Hematopoietic multipotent progenitor cell treated with erythropoietin and hydrocortisone succinate and interleukin-3 and kit ligand, for 15 days (in vitro differentiated cells): ENCODE measurements at regions not wholly inside any gene's neighbourhood (a gene's known extent, or its start where the extent isn't known, plus 50 kb on each side); places are given as distances from the start of the nearest gene placed in this dataset.
"Not testable (repeated sequence)": the region's sequence is repeated elsewhere in the genome, so short reads cannot be mapped to it uniquely, and the experiment has no call there.

Experiments
- DNase-seq: peaks from one replicate; pipeline ENCODE4 v3.0.0-alpha.2; 2015; ENCODE audit warnings: low spot score

DNA sequence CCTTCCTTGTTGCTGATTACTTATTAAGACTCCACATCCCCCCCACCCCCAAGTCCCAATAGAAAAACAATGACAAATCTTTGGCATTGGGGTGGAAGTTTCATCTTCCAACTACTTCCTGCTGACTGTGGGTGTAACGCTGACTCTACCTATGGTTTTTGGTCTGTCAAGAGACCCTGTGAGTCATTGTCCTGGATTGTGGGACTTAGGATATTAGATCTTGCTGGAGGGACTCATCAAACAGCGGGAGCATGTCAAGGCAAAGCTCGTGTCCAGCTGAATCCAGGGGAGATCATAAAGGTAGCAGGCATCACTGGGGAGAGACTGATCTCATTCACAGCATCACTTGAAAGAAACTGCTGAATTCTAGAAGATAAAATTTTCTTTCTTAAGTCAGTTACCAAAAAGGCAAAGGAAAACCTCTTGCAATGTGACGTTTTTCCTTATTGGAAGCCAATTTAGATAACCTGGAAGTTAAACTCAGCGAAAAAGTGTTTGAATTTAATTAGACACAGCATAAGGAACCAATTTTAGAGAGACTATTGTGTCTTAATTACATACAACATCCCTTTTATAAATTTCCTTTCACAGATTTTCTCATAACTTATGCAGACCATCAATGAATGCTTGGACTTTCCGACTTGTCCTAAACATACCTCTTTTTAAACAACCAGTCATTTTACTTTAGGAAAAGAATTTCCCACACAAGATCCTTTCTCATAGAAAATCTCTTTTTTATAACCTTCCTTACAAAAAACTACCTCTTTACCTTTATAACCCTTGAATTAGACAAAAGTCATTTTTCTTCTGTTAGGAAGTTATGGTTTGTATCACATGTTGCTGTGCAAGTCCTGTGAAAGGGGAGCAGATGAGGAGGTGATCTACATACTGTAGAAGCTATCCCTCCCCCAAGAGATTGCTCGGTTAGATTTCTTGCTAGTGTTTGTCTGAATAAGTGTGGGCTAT, 94.6 kb upstream of the SCAF11 start:
- no peak for DNase-seq

DNA sequence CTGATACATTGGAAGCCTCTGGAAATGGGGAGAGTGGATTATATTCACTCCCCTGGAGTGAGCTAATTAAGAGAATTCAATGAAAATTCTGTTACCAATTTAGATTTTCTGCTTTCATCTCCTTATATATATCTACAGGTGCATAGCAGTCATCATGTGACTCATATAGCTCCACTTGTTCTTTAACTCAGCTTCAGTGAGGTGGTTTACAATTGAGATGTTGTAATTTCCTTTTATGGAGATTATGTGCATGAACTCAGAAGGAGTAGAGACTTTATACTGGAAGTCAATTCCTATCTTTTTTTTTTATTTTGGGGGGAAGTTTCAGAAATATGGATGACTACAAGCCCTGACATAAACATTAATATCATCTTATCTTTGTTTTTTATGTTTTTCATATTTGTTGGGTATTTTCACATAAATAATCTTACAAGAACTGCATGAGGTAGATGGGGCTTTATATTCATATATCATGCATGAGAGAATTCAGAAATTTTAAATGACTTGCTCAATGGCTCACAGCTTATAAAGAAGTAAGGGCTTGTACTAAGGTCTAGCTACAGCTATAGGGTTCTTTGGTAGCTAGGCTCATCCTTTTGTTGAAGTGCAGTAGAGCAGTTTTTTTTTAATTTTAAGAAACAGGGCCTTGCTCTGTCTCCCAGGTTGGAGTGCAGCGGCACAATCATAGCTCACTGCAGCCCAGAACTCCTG, 92.3 kb upstream of the SCAF11 start:
- DNase-seq = no peak

DNA sequence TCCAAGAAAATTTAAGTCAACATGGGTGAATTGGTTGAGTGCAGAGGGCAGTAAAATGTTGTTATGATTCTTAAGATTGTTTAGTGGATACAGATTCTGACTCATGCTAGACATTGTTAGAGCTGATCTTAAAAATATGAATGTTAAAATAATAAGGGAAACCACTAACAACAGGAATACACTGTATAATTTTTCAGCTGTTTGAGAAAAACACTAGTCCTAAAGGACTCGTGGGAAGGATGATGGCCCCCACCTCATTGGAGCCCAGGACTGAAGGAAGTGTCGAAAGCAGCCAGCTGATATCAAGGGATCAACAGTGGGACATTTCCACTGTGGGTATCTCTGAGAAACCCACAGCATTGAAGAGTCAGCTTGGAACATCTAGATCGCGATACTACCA, 82.9 kb upstream of the SCAF11 start:
- DNase-seq = no peak

DNA sequence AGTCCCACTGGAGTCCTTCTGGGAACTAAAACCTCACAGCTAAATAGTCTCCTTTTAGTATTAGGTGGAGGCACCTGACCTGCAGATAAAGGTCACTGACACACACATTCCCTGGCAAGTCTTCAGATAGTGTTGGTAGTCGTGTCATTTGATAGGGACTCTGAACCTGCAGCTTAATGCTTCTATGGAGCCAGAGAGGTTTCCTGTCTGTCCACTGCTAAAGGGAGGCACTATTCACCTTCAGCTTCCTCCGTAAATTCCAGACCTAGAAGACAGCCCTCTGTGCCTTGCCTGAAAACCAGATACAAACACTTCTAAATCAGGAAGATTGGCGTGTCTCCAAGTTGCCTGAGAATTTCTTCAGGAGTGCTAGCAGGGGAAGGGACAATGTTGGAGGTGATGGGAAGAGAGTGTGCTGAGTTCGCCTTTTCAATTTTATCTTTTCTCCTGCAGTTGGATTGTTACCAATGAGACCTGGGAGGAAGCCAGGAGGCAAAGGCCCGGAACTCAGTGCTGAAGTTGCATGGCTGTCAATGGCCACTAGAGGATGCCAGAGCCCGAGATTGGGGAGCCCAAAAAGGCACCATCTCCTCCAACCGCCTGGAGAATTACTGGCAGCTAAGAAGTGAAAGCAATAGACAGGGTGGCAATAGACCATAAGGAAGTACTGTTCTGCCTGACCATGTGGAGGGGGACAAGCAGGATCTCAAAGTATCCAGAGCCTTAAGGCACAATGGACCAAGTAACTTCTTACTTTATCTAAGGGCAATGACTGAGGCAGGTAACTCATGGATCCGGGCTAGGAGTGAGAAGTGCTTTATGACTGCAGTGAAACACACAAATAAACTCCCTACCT, 81.6 kb upstream of the SCAF11 start:
- peak; percentile 55 for DNase-seq

DNA sequence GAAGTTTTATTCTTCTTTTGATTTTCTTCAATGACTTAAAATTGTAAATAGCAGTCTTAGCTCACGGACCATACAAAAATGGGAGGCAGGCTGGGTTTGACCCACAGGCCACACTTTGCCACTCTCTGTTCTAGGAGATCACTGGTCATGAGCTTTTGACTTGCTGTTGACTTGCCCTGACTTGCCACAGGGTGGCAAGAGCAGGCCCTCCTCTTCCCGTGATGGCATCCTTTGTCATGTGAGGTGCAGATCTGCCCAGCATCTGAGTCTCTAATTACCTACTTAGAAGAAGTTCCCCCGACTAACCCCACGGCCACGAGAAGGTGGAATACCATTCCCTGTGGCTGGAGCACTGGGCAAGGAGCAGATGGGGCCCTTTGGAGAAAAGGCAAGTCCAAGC, 81.0 kb upstream of the SCAF11 start:
- no peak for DNase-seq

DNA sequence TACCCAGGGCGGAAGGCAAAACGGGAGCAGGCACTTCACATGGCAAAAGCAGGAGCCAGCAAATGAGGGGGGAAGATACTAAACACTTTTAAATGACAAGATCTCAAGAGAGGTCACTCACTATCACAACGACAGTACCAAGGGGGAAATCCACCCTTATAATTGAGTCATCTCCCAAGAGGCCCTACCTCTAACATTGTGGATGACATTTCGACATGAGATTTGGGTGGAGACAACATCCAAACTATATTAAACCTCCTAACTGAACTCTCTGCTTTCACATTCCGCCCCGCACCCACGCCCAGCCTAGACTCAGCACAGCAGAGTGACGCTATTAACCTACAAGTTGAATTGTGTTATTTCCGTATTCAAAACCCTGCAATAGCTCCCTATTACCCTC, 76.7 kb upstream of the SCAF11 start:
- DNase-seq = no peak

DNA sequence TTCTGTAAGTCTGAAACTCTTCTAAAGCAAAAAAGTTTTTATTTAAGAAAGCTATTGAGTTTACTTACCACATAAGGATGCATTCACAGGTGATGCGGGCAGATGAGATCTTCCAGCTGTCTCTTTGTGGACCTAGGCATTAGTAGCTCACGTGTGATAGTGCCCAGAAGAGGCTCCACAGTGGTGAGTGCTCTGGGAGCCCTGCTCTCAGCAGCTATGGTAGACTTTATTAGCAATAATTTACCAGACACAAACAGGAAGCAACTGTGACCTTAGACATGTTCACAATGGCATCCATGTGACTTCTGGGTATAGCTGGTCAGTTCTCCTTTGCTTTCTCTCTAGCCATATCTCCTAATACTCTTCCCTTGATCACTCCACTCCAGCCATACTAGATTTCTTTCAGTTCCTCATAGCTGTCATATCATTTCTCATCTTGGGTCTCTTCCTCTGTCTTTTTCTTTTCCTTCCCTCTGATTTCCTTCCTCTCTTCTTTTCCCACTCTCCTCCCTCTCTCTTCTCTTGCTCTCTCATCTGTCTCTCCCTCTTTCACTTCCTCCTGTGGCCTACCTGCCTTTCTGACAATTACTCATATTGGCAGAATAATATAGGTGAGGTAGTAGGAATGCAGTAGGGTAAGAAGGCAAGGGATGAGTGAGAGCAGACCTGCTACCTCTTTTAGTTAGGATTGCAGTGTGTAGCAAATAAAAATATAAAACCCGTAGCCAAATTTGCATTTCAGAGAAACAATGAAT, 75.2 kb upstream of the SCAF11 start:
- no peak for DNase-seq

DNA sequence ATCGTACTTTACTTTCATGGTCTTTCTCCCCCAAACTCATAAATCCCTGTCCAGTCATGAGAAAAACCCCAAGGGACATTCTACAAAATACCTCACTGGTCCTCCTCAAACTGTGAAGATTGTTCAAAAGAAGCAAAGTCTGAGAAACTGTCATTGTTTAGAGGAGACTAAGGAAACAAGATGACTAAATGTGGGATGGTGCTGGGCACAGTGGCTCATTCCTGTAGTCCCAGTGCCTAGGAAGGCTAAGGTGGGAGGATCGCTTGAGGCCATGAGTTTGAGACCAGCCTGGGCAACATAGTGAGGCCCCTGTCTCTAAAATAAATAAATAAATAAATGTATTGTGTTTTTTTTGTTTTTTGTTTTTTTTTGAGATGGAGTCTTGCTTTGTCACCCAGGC, 74.2 kb upstream of the SCAF11 start:
- no peak for DNase-seq

DNA sequence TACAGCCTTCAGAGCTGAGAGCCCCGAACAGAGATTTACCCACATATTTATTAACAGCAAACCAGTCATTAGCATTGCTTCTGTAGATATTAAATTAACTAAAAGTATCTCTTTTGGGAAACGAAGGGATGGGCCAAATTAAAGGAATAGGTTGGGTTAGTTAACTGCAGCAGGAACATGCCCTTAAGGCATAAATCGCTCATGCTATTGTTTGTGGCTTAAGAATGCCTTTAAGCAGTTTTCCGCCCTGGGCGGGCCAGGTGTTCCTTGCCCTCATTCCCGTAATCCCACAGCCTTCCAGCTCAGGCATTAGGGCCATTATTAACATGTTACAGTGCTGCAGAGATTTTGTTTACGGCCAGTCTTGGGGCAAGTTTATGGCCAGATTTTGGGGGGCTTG, 68.3 kb upstream of the SCAF11 start:
- not testable (repeated sequence) for DNase-seq

DNA sequence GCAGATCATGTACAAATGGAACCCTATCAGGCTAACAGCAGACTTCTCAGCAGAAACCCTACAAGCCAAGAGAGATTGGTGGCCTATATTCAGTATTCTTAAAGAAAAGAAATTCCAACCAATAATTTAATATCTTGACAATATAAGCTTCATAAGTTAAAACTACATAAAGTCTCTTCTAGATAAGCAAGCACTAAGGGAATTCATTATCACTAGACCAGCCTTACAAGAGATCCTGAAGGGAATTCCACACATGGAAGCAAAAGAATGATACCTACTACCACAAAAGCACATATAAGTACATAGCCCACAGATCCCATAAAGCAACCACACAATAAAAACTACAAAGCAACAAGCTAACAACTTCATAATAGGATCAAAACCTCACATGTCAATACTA, 60.4 kb upstream of the SCAF11 start:
- DNase-seq = no peak

DNA sequence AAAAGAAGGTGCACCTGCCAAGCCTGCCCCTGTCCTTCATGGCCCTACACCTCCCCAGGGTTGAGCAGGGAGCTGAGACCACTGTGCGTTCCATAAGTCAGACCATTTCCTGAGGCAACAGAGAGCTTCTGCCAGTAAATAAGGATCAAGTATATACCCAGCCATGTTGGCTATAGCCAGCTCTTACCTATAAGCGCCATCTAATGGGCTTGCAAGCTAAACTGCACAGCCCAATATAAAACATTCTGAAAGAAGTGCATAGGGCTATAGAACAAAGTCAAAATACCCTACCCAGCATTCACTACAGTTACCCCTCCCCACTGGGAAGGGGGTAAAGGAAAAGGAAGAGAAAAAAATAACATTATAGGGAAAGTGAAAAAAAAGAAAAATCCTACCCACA, 59.3 kb upstream of the SCAF11 start:
- no peak for DNase-seq

DNA sequence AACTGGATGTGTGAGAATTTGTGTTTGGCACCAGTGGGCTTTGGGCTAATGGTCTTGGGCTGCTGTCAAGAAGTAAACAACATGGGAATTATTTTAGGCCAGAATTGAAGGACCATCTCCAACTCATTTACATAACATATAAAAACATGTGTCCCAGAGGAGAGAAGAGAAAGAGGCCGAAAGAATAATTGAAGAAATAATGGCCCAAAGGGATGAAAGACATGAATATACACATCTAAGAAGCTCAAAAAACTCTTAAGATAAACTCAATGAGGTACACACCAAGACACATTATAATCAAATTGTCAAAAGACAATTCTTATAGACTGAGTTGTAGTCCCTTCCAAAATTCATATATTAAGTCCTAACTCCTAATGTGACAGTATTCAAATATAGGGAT, 56.1 kb upstream of the SCAF11 start:
- DNase-seq = no peak

DNA sequence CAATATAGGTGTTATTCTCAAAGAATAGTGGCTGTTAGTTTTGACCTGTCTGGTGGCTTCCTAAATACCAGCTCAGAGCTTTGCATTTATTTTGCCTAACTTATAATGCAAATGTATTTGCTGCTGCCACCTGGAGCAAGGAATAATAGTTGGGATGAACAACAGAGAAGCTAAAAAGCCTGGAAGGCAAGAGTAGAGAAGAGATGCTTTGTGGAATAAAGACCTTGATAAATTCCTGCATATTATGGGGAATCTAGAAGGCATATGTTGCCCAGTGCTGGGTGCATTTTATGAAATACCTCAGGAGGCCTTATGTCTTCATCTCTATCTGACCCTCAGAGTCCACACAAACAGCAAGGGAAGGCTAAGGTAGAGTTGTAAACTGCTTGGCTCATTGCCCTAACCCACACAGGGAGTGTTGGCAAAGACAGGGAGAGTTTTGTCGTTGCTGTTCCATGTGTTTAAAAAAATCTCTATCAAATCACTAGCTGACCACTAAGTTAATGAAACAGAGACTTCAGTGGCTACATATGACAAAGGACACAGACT, 53.7 kb upstream of the SCAF11 start:
- DNase-seq = no peak
